ENCODE measurements at regions not wholly inside any gene's neighbourhood (a gene's known extent, or its start where the extent isn't known, plus 50 kb on each side); places are given as distances from the start of the nearest gene placed in this dataset.

GRCh38 chr10:52965509-52965908 lies 192.9 kb upstream of the MBL2 start:
- DNase-seq, result no peak
- Histone ChIP-seq H3K4me1 (ENCODE audit: low read depth) (no peaks in the 10 kb centered on the region), H3K36me3 (ENCODE audit: low read depth) (no peaks in the 10 kb centered on the region), H3K9me3 (no peaks in the 10 kb centered on the region), H3K4me3 (no peak overlapping the region)
- intact Hi-C loops (cut with DNase I, micrococcal nuclease), result no loop called here
- ATAC-seq, result no peak
- no peak for TF ChIP-seq CTCF (IDR thresholded peaks at IDR 0.05)

- peak; percentile 10 for ATAC-seq
- intact Hi-C loops (cut with DNase I, micrococcal nuclease), result no loop called here
- no peaks in the 10 kb centered on the region for H3K9me3 ChIP-seq
- H3K36me3 ChIP-seq (ENCODE audit: low read depth), result no peaks in the 10 kb centered on the region
- TF ChIP-seq CTCF (IDR thresholded peaks at IDR 0.05), result no peak
- no peaks in the 10 kb centered on the region for H3K4me1 ChIP-seq (ENCODE audit: low read depth)
- no peak overlapping the region for H3K4me3 ChIP-seq
- DNase-seq, result no peak
Measured at GRCh38 chr10:52961323-52961722, 188.7 kb upstream of the MBL2 start.

- intact Hi-C loops (cut with DNase I, micrococcal nuclease), result no loop called here
- TF ChIP-seq CTCF (IDR thresholded peaks at IDR 0.05), result no peak
Measured at GRCh38 chr10:52959810-52960209, 187.2 kb upstream of the MBL2 start.

DNA sequence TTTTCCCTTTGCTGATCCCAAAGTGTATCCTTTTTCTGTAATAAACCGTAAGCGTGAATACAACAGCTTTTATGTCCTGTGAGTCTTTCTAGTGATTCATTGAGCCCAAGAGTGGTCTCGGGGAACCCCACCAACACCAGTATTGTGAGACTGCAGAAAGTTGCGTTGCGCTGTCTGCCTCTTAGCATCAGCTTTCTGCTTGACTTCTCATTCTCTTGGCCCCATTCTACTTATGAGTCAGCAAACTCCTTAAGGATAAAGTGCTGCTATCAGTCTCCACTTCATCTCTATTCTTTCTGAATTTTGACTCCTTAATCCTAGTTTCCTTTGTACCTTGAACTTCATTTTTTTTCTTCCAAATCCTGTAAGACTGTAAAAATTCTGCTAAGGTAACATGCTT lies 184.3 kb upstream of the MBL2 start:
- Histone ChIP-seq H3K4me1 (ENCODE audit: low read depth) (no peaks in the 10 kb centered on the region), H3K4me3 (no peak overlapping the region), H3K9me3 (no peaks in the 10 kb centered on the region), H3K36me3 (ENCODE audit: low read depth) (no peaks in the 10 kb centered on the region)
- ATAC-seq, result no peak
- DNase-seq, result no peak
- intact Hi-C loops (cut with DNase I, micrococcal nuclease), result no loop called here
- no peak for TF ChIP-seq CTCF (IDR thresholded peaks at IDR 0.05)

More at GRCh38 chr10:52959810-52960209, 187.2 kb upstream of the MBL2 start:
- Histone ChIP-seq H3K4me3 (no peak overlapping the region), H3K4me1 (ENCODE audit: low read depth) (no peaks in the 10 kb centered on the region), H3K9me3 (no peaks in the 10 kb centered on the region), H3K36me3 (ENCODE audit: low read depth) (no peaks in the 10 kb centered on the region)
- DNase-seq (no peak), ATAC-seq (no peak)

GRCh38 chr10:52956461-52956860 lies 183.9 kb upstream of the MBL2 start:
- intact Hi-C loops (cut with DNase I, micrococcal nuclease), result no loop called here
- DNase-seq, result no peak
- Histone ChIP-seq H3K9me3 (no peaks in the 10 kb centered on the region), H3K36me3 (ENCODE audit: low read depth) (no peaks in the 10 kb centered on the region), H3K4me3 (no peak overlapping the region), H3K4me1 (ENCODE audit: low read depth) (no peaks in the 10 kb centered on the region)
- ATAC-seq, result no peak
- TF ChIP-seq CTCF (IDR thresholded peaks at IDR 0.05), result no peak

DNA sequence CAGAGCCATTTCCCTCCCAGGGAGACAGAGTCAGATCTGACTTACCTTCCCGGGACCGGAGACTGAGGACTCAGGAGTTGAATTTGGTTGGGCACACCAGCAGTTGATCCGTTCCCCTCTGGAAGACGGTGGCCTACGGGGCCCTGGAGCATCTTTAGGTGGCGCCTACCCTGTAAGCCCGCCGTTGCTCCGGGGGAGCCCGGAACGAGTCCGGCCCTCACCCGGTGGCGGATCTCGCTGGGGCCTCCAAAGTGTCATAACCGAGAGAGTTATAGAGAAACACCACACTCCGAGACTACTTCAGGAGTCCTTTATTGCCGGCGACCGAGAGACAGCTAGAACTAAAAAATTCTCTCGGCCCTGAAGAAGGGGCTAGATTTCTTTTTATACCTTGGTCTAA lies 182.8 kb upstream of the MBL2 start:
- DNase-seq, result no peak
- Histone ChIP-seq H3K4me3 (no peak overlapping the region), H3K36me3 (ENCODE audit: low read depth) (no peaks in the 10 kb centered on the region), H3K9me3 (no peaks in the 10 kb centered on the region), H3K4me1 (ENCODE audit: low read depth) (no peaks in the 10 kb centered on the region)
- TF ChIP-seq CTCF (IDR thresholded peaks at IDR 0.05), result no peak
- intact Hi-C loops (cut with DNase I, micrococcal nuclease), result no loop called here
- no peak for ATAC-seq

All from mucosa of descending colon (tissue), 3 donors.